ENCODE measurements at regions not wholly inside any gene's neighbourhood (a gene's known extent, or its start where the extent isn't known, plus 50 kb on each side); places are given as distances from the start of the nearest gene placed in this dataset.

DNA sequence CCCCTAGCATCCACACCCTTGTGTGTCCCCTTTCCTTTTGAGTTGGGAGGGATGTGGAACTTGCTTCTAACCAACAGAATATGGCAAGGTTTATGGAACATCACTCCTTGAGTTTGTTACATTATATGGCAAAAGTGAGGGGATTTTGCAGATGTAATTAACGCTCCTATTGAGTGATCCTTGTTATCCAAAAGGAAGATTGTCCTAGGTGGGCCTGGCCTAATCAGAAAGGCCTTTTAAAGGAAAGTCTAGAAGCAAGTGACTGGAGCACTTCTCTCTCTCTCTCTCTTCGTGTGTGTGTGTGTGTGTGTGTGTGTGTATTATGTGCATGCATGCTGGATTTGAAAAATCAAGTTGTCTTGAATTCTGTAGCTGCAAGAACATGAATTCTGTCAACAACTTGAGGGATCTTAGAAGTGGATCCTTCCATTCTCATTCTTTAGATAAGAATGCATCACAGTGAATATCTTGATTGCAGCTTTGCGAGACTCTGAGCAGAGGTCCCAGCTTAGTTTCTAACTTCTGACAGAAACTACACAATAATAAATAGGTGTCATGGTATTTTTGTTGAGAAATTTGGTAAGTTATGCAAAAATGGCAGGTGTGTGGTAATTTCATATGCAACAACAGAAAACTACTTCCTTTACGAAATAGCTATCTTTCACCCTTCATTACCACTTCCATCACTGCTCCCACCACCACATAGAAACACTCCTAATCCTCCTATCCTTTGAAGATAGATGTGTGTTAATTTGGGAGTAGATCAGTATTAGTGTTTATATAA, 360.9 kb upstream of the CBLB start:
- DNase-seq: no peak

DNA sequence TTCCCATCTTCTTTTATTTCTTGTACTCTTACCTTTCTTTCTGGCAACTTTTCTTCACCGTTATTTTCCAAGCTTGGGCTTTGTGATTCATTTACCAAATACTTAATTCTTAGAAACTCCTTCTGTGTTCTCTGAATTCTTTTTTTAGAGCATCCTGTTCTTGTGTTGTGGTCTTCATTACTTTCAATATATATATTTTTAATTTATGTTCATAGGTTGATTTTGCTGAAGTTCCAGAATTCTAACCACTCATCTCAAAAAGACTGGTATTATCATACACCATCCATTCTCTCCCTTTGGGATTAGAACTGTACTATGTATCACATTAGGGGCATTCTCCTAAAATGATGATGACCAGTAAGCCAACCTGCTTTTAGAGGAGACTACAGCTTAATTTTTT, 362.3 kb upstream of the CBLB start:
- DNase-seq: no peak

DNA sequence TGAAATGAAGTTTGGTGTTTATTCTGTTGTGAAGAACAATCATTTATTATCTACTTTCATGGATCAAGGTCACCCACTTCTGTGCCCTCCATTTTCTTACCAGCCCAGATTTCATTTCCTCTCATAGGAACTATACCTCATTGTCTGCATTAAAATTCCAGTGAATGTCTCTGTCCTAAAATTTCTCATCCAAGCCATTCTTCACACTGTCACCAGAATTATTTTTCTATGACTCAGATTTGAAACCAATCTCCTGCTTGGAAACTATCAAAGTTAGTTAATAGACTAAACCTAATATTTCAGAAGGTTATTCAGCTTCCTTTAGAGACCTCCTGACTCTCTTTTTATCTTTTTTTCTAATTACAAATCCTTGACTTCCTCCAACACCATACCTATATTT, 364.1 kb upstream of the CBLB start:
- DNase-seq: no peak

DNA sequence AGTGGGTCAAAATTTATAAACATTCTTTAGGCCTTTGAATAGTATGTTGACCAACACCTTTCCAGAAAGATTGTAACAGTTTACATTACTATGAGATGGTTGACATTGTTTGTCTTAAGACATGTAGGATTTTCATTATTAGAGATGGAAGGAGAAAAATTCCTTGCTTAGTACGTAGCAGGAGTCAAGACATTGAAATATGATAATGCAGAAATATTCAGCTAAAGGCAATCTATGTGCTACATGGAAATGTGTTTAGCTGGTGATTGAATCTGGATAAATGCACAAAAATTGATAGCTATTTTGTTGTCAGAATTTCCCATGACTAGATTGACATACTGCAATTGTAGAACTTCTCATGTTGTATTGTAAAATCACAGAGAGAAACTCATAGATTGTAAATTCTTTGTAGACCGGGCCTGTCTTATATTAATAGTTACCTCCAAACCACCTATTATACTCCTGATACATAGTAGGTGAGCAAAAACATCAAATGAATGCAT, 370.4 kb upstream of the CBLB start:
- DNase-seq: no peak

DNA sequence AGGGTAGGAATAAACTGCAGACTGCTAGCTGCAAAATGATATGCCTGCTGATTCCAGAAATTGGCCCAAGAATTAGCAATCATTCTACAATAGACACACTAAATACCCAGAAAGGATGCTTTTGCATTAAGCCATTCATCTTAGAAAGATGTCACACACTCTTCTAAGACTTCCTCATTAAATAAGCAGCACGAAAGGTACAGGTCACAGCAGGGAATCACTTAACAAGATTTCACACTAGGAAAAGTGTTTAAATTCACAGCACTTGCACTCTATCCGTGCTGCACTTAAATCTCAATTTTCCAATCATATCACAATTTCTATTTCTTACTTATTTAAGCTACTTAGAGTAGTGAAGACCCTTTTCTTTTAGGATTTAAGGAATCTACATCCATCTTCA, 372.8 kb upstream of the CBLB start:
- DNase-seq: no peak

DNA sequence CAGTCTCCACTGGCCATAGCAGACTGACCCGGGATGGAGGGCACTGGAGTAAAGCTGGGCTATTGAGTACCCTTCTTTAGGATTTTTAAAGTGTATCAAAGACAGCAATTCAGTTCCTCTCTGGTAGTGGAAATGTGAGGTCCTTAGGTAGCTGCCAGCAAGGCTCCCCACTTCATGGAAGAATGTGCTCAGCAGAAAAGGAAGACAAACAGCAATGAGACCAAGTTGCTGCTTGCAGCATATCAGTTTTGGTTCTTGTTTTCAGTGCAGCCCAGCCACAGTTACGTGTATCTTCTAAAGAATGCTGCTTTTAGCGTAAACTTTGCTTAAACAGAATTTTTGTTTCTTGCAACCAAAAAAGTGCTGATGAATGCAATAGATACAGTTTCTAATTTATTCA, 374.0 kb upstream of the CBLB start:
- DNase-seq: no peak

DNA sequence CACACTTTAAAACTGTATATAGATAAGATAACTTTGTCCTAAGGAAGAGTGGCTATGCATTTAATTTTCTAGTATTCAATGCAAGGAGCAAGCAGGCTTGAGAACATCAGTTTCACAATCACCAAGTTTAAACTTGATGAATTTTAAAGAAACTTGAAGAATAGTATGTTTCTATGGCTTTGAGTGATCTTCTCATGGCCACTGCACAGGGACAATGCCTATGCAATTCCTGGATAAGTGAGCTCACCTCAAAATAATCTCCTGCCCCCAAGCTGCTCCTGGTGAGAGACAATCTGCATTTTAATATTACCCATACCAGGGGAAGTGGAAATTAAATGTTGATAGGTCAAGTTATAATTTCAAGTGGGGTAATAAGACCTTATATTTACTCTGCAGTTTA, 376.6 kb upstream of the CBLB start:
- no peak for DNase-seq

DNA sequence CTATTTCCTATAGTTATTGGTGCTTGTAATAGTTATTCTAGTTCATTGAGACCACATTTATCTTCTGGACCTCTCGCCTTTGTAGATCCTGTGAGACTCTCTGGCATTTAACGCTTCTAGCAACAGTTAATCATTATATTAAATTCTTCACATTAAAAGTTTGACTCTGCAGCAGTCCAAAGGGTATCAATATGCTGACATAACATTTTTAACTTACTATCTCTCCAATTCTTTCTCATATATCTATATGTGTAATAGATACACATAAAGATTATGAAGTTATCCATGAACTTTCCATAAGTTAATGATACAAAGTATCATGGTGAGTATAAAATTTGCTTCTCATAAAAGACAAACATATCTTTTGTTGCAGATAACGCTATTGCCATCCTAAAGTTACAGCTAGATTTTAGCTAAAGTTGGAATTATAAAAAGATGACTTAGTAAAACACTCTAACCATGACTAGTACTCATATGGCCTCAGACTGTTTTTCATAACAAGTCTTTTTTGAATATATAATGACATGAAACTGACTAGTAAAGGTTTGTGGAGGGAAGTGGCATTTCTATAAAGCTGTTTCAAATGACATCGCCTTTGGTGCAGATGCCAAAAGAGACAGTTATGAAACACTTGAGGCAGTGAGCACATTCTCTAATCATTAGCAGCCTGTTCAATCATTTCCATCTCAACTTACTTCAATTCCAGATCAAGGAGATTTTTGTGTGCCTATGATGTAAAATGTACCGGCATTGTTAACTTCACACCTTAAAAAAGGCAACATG, 379.3 kb upstream of the CBLB start:
- no peak for DNase-seq

DNA sequence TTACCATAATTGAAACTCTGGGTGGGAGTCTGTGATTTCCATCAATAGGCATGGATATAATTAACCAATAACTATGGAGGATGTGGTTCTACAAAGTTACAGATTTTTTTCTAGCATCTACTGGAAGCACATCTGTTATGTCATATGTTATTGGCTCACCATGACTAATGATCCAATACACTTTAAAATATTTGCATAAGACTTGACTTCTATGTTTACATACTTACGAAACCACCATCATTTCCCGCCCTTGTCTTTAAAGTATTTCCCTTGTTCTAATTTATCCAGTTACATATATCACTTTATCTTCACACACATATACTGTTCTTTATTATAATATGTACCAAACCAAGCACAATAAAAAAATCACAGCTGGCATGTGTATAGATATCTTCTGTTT, 380.3 kb upstream of the CBLB start:
- no peak for DNase-seq

DNA sequence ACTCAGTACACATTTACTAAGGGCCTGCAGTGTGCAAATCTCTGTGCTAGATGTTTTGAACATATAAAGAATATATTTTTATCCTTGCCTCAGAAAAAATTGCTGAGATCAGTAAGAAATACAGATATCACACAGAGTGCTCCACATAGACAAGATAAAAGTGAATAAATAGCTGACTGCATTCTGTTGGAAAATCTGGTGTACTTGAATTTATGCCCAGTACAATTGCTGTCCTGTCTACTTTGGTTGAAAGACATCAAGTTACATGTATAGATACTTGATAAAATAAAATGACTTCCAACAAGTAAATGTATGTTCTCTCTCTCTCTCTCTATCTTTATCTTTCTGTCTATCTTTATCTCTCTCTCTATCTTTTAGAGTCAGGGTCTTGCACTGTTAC, 381.2 kb upstream of the CBLB start:
- no peak for DNase-seq

DNA sequence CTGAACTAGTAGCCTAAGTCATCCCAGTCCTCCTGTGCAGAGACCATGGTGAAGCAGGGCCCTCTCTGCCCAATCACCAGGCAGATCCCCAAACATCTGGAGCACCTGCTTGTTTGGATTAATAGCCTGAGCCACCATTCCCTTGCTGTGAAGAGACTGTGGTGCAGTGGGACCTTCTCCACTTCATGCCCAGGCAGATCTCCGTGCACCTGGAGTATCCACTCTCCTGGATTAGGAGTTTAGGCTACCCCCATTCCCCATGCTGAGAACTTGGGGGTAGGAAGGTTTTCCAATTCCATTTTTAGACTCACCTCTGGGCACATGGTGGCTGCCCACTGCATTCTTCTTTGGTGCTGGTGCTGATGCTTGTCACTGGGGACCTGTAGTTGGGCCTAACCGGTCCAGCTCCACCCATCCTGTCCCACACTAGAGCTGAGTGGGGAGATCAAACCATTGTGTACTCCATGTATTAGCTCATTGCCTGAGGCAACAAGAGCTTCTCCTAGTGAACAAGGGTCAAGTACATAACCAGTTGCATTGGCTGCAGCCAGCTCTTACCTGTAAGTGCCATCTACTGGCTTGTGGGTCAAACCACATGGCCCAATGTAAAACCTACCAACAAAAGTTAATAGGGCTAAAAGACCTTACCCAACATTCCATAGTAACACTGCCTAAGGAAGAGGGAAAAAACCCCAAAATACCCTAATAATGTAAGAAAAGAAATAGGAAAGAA, 382.5 kb upstream of the CBLB start:
- no peak for DNase-seq

DNA sequence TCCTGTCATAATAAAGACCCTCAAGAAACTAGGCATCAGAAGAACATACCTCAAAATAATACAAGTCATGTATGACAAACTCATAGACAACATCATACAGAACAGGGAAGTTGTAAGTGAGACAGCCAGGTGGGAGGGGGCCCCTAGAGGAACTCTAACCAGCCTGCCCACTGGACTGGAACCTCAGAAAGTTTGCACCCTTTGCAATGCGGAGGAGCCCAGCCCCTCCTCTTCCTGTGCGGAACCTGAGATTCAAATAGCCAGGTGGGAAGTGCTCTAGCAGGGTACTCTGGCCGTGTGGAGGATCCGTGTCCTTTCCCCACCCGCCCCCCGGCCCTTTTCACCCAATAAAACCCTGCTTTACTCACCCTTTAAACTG, 387.0 kb upstream of the CBLB start:
- DNase-seq: no peak

DNA sequence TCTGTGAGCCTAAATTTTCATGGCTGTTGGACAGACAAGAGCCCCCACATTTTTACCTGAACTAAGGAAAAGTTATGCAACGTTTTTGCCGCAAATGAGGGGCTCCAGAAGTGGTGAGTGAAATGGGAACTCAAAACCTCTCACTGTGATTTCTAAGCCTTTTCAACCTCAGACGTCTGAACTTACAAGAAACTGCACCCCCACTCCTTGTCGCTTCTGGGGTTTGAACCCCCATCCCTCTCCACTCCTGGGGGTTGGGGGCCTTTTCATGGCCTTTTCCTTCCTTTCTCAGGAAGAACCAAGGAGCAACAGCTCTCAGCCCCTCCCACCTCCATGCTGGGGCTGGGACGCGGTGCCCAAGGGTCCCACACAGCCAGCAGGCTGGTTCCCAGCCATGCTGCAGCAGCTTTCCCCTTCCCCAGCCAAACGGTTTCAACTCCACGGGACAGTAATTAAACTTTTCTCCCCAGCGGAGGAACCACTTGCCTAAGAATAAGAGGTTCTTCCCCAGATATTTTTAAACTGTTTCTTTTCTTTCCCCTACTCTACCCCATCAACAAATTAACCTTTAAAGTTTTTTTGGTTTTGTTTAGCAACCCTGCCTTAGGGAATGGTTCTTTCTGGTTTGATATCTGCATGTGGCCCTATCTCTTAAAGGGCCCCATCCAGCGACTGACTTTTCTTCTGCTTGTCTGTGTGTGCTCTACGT, 387.6 kb upstream of the CBLB start:
- no peak for DNase-seq

DNA sequence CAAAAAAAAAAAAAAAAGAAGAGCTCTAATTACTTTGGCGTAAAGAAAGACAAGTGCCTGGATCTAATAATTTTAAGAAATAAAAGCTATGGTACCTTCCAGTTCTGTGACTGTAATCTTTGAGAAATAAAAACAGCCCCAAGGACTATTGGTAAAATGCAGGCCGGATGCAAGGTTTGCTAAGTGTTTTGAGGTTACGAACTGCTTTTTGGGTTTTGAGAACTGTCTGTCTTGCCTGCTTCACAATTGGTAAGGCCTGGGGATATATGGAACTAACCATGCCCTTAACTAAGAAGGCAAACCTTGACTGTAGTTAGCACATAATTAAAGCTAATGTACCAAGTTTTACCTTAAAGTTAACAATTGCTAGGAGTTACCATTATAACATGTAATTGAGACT, 388.4 kb upstream of the CBLB start:
- no peak for DNase-seq

DNA sequence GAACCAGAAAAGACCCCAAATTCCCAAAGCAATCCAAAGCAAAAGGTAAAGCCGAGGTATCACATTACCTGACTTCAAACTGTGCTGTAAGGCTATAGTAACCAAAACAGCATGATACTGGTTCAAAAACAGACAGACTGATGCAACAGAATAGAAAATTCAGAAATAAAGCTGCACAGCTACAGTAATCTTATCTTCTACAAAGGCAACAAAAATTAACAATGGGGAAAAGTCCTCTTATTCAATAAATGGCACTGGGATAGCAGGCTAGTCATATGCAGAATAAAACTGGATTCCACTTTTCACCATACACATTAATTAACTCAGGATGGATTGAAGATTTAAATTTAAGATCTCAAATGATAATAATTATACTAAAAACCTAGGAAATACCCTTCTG, 392.6 kb upstream of the CBLB start:
- DNase-seq: no peak

DNA sequence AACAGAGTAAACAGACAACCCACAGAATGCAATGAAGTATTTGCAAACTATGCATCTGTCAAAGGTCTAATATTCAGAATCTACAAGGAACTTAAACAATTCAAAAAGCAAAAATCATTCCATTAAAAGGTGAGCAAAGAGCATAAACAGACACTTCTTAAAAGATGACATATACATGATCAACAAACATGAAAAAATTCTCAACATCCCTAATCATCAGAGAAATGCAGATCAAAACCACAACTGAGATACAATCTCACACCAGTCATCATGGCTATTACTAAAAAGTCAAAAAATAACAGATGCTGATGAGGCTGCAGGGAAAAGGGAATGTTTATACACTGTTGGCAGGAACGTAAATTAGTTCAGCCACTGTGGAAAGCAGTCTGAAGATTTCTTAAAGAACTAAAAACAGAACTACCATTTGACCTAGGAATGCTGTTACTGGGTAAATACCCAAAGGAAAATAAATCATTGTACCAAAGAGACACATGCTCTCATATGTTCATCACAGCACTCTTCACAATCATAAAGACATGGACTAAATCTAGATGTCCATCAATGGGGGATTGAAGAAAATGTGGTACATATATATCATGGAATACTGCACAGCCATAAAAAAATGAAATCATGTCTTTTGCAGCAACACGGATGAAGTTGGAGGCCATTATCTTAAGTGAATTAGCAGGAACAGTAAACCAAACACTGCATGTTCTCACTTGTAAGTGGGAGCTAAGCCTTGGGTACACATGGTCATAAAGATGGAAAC, 393.3 kb upstream of the CBLB start:
- no peak for DNase-seq

DNA sequence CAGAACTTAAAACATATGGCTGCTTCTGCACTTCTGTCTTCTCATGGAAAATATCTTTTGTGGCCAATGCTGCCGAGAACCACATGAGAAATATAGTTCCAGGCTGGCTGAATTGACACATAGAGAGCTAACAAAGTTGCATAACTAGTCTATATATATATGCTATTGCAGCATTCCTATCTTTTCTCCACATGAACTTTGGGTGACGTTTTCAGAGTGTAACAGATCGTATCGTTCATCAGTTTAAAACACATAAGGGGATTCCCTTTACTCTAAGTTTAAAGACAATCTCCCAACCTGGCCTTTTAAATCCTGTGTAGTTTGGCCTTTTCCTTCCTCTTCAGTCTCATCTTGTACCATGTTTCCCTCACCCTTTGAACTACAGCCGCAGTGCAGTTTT, 394.2 kb upstream of the CBLB start:
- no peak for DNase-seq

DNA sequence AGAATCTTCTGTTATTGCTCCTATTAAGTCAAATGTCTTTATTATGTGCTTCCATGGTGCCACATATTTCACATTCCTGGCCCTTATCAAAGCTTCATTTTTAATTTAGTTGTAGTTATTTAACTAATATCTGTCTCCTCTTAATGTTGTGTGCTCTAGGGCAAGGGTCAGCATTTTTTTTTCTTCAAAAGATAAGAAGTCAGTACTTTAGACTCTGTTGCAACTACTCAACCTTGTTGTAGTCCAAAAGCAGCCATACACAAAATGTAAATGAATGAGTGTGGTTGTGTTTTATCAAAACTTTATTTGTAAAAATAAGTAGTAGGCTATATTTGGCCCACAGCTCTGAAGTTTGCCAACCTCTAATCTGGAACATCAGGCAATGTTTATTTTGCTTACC, 394.7 kb upstream of the CBLB start:
- no peak for DNase-seq

DNA sequence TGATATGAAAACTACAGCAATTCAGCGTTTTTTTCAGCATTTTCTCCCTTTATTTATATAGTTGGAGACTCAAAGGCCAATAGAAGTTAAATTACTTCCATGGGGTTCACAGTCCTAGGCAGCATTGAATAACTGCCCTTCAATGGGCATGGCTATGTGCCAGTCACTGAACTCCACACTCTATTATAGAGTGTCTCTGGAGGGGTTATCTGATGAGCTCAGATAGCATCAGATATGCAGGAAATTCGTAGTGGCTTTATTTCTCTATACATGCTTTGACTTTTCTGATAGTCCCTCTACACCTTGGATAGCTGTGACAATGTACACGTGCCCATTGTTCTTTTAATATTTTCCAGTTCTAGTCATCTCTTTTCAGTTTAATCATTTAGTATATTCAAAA, 396.9 kb upstream of the CBLB start:
- DNase-seq: no peak

DNA sequence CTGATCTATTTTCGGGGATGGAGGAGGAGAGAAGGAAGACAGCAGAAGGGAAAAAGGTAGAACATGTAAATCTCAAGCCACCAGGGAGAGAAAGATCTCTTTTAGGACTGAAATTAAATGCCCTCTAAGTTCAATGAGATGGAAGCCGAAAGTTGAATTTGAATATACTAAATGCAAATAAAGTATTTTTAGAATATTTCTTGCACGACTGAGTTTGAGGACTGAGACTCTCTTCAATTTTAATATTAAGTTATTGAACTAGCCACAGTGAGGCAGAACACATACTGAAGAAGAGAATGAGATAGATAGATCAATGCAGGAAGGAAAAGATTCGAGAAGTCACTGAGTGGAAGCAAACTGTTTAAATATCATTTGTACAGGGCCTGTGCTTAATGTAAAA, 399.9 kb upstream of the CBLB start:
- no peak for DNase-seq

DNA sequence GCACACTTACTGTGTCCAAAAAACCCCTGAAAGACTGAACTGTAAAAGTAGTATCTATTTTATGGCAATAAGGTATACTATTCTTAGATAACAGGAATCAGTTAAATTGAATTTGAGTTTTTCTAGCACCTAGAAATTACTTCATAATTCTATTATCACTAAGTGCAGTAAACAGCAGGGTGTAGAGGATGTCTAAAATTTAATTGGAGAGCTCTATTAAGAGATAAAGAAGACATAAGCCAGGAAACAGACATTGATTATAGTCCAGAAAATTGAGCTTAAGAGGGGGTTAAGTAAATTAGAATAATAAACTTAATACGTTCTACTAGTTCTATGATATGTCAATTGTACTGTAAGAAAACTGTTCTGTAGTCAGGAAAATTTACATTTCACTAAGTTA, 403.5 kb upstream of the CBLB start:
- DNase-seq: no peak

DNA sequence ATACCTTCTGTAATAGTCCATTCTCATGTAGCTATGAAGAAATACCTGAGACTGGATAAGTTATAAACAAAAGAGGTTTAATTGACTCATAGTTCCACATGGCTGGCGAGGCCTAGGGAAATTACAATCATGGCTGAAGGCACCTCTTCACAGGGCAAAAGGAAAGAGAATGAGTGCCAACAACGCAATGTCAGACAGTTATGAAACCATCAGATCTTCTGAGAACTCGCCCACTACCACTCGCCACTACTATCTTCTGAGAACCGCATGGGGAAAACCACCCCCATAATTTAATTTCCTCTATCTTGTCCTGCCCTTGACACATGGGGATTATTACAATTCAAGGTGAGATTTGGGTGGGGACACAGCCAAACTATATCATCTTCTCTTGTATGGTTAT, 406.8 kb upstream of the CBLB start:
- DNase-seq: no peak
